GM21390 (cell line): ENCODE measurements at regions not wholly inside any gene's neighbourhood (a gene's known extent, or its start where the extent isn't known, plus 50 kb on each side); places are given as distances from the start of the nearest gene placed in this dataset.

ENCODE experiments used
- ATAC-seq: cut with Tn5 transposase; IDR thresholded peaks from one replicate; pipeline ENCODE4 v1.9.1; 2021; ENCODE audit not compliant: unreplicated experiment

- ATAC-seq, result no peak
Observed at GRCh38 chr4:34629451-34629850, 1614.9 kb downstream of the ARAP2 start.

DNA sequence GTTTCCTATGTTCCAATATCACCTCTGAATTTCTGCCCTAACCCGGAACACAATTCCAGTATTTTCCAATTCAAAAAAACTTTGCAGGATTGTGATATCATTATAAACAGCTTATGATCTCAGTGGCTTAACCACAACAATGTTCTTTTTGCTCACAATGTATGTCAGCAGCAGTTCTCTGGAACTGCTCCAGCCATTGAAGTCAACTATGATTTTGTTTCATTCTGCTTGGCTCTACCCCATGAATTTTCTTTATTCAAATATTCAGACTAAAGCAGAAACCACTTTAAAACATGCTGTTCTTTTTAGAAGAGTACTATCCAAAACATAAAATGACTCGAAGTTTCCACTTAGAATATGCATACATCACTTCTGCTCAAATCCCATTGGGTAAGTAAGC lies 1611.1 kb downstream of the ARAP2 start:
- no peak for ATAC-seq

DNA sequence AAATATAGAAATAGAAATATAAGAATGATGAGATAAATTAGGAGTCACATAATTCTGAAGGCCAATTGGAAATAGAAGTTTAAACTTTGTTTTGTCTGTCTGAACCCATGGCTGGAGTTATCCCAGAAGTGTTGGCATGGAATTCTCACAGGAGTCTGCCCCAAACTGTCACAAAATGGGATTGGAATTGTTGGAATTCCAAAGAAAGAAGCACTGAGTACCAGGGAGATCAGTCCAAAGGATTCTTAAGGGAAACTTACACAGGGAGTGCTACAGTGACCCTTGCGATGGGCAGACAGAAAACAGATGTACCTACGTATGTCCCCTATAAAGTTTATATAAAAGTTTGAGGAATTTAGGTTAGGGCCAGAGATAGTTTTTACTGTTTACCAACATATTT lies 1607.7 kb downstream of the ARAP2 start:
- ATAC-seq, result no peak

DNA sequence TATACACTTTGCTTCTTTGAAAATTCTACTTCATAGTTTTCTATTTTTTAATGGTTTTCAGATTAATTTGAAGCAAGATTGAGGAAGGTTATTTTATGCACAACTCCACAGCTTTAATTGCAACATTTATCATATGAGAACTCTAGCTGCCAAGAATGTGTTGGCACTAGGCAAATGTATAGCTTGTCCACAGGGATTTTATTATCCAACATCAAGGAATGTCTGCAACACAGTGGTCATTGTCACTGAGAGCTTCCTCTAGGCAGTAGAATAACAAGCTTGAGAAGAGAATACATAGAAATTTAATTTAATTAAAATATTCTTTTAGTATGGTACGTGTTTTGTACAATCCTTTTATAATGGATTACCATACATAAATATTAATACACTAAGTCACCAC lies 1600.8 kb downstream of the ARAP2 start:
- no peak for ATAC-seq

- no peak for ATAC-seq
Observed at GRCh38 chr4:34644579-34645115, 1599.7 kb downstream of the ARAP2 start.

GRCh38 chr4:34649716-34650115 lies 1594.6 kb downstream of the ARAP2 start:
- no peak for ATAC-seq

DNA sequence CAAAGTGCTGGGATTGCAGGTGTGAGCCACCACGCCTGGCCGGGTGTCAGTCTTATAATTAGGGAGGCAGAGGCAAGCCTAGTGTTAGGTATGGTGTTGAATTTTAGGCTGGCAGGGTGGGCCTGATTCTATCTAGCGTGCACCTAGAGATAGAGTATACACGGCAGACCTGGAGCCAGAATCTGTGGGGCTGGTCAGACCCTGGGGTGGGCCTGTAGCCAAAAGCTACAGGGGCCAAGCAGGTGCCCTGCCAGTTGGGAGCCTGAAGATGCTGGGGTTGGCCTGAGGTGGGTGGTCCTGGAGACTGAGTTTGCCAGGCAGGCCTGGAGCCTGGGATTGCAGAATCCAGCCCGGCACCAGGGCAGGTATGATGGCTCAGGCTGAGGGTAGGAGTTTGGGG lies 1580.3 kb downstream of the ARAP2 start:
- ATAC-seq, result no peak

DNA sequence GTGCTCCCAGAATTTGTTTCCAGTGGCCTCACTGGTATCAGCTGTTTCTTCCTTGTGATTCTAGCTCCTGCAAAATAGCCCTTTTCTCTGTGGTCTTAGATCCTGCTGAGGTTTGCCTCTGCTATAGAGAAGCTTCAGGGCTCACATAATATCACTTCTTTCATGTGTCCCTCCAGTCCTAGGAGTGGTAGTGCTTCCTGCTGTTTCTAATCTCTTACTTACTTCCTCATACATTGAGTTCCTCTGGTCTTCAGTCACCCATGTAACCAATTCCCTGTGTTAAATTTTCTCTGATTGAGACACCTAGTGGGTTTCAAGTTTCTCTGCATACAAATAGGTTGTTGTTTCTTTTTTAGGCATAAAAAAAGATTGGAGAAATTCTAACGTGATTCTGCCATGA lies 1567.9 kb downstream of the ARAP2 start:
- no peak for ATAC-seq

DNA sequence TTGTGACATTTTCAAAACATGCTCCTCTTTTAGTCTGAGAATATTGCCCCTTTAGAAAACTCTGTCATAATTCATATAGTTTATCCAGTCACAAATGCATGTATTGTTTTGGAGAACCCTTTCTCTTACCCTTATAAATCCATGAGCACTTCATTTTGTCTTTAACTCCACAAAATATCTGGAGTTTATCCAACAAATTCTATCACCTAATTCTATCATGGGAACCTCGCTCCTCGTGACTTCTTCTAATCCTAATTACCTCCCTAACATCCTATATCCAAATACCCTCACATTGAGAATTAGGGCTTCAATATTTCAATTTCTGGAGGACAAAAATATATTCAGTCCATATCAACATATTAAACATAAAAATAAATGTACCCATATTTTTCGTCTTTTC lies 1565.9 kb downstream of the ARAP2 start:
- no peak for ATAC-seq

- ATAC-seq, result no peak
Observed at GRCh38 chr4:34679228-34679627, 1565.1 kb downstream of the ARAP2 start.

GRCh38 chr4:34709564-34709963 lies 1534.8 kb downstream of the ARAP2 start:
- no peak for ATAC-seq

GRCh38 chr4:34718576-34719245 lies 1525.6 kb downstream of the ARAP2 start:
- no peak for ATAC-seq

DNA sequence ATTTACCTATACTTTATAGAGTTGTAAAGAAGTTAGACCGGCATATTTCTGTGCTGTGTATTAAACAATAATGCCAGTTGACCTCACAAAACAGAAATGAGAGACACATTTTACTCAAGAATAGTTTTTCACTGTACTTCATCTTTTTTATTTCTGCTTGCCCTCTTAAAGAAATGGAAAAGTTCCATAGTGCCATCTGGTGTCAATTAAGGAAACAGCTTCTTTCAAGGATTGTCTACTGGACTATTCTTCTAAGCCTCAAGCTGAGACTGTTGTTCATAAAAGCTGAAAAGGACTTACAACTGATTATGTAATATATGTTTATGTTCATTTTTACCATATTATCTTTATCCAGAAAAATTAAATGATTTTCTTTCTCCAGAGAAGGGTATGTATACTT lies 1523.7 kb downstream of the ARAP2 start:
- peak; percentile 55 for ATAC-seq

GRCh38 chr4:34721835-34722234 lies 1522.5 kb downstream of the ARAP2 start:
- ATAC-seq, result no peak

DNA sequence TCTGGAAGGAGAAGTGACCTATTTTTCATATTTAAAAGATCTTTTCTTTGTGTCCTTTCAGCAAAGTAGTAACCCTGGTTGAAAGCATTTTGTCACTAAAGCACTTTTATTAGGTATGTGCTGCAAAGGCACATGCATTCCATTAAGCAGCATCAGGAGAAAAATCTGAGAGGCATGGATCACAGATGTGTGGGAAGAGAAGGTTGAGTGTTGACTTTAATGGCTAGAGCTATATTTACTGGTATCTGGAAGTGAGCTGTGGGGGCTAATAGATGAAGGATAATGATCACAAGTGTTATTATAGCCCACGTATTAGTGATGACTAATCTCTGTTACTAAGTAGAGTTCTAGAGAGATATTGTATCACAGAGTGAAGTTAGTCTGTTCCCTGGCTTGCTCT lies 1520.7 kb downstream of the ARAP2 start:
- no peak for ATAC-seq

DNA sequence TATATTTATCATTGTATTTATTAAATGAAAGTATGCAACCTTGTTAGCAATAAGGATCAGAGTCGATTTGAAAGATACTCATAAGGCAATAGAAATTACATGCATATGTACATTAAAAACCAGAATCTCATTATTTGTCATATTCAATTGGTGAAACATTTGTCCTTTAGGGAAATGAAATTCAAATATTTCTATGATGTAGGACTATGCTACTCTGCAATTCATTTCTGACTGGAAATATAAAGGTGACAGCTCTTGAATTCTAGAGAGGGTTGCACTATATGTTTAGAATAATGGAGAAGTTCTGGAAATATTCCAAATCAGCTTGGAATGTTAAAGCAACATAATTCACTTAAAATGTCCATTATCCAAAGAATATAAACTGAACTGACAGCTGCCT lies 1519.8 kb downstream of the ARAP2 start:
- no peak for ATAC-seq

DNA sequence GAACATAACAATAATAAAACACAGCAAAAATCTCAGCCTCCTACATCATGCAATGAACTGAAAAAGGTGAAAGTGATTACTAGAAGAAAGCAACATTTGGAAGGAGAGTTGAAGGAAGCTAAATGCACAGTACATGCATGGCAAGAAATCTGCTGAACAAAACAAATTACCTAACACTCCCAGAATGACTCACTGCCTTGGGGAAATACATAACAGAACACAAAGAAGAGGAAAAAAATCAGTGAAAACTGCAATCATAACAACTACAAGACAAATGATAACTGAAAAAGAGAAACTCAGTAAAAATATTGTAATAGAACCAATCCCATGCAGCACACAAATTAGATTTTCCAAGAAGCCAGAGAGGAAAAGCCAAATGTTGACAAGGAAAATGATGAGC lies 1513.2 kb downstream of the ARAP2 start:
- no peak for ATAC-seq

DNA sequence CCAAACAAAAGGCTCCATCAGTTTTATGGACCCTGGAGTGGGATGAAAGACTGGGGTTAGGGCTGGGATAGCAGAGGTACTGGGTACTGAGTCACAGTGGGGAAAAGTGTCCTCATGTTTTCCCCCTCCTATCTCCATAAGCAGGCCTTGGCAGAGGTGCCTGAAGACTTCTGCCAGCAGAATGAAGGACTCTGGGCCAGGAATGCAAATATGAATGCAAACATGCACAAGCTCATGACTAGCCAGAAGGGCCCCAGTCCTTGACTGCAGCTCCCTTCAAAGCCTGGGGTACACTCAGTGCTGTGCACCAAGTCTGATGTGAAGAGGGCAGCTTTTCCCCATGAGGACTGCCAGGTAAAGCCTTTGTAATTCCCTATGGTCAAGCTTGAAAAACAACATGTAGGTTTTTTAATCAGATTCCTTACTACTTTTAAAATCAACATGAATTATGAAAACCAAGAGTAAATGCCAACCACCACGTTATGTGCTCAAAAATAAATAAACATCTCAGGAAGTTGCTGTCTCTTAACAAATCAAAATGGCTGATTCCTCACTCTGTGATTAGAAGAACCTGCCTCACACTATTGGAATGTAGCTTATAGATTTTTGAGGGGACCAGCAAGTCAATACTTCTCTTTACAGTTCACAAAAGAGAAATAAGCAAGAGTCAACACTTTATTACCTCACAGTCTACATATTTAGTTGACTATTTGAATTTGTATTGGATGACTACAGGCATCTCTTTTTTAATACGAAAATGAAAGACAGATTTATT lies 1512.0 kb downstream of the ARAP2 start:
- ATAC-seq, result no peak

GRCh38 chr4:34733185-34733941 lies 1511.0 kb downstream of the ARAP2 start:
- no peak for ATAC-seq

GRCh38 chr4:34766935-34767334 lies 1477.4 kb downstream of the ARAP2 start:
- no peak for ATAC-seq

DNA sequence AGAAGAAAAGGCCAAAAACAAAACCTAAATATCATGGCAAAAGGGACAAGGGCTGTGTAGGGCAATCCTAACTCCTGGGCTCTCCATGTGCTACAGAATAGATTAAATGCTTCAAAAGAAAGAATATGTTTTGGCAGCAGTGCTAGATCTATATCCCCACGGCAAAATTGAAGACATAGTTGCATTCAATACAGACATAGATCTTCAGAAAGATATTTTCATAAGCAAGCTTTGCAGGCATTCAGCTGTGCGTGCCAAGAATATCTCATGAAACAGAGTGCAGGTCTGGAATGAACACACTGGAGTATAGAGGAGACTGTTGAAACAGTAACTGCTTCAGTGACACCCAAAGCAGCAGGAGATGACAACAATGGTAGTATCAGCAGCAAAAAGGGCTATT lies 1476.9 kb downstream of the ARAP2 start:
- no peak for ATAC-seq

GRCh38 chr4:34771632-34772031 lies 1472.7 kb downstream of the ARAP2 start:
- ATAC-seq, result no peak
